ENCODE measurements at regions not wholly inside any gene's neighbourhood (a gene's known extent, or its start where the extent isn't known, plus 50 kb on each side); places are given as distances from the start of the nearest gene placed in this dataset.

DNA sequence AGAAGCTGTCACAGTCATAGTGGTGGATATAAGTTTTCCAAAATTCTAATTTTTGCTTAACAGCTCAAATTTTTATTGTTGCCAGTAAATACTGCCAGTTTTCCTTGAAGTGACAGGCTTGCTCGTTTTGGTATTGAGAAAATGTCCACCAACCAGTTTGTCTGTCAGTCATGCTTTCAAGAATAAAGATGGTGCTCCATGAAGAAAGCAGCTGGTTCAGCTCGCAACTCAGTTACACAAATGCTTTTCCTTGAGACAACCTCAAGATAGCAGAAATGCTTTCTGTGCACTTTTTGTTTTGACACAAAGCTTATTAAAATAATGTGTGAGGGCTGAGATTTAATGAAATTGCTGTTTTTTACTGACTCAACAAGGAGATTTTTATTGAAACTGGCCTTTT lies 135.7 kb downstream of the LRRC70 start:
- DNase-seq (ENCODE audit: low read depth) = no peak

GRCh38 chr5:62708481-62709325 lies 130.1 kb downstream of the LRRC70 start:
- no peak for DNase-seq (ENCODE audit: low read depth)

DNA sequence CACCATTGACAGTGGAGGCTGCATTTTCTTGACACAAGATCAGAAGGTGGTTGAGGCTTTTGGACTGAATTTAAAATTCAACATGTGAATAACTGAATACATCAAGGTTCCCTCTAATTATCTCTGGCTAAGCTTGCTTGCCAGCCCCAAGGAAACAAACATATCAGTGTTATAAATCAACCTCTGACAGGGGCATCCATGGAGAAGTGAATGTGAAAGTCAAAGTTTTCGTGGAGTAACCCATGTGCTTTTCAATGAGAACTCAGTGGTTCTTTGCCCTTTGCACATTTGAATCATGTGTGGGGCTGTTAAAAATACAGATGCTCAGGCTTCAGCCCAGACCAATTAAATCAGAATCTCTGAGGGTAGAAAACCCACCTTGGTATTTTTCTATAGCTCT lies 128.9 kb downstream of the LRRC70 start:
- no peak for DNase-seq (ENCODE audit: low read depth)

- no peak for DNase-seq (ENCODE audit: low read depth)
Observed at GRCh38 chr5:62707131-62707530, 128.5 kb downstream of the LRRC70 start.

- DNase-seq (ENCODE audit: low read depth) = no peak
Observed at GRCh38 chr5:62705022-62705421, 126.4 kb downstream of the LRRC70 start.

DNA sequence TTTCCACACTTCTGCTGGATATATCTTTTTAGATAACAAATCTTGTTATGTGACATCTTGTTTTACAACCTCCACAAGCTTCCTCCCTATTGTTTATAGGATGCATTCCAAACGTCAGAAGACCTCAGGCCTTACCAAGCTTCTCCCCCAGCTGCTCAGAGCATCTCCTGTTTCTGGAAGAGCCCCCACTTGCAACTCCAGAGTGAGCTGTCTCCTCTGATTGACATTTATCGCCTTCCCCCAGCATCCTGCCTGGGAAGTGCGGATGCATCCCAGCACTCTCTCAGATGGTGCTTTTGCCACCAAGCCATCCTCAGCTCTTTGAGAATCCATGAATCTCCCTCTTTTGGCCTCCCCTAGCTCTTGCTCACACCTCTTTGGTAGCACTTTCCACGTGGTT lies 123.5 kb downstream of the LRRC70 start:
- no peak for DNase-seq (ENCODE audit: low read depth)

- no peak for DNase-seq (ENCODE audit: low read depth)
Observed at GRCh38 chr5:62701036-62701435, 122.4 kb downstream of the LRRC70 start.

GRCh38 chr5:62698756-62699155 lies 120.1 kb downstream of the LRRC70 start:
- DNase-seq (ENCODE audit: low read depth) = no peak

DNA sequence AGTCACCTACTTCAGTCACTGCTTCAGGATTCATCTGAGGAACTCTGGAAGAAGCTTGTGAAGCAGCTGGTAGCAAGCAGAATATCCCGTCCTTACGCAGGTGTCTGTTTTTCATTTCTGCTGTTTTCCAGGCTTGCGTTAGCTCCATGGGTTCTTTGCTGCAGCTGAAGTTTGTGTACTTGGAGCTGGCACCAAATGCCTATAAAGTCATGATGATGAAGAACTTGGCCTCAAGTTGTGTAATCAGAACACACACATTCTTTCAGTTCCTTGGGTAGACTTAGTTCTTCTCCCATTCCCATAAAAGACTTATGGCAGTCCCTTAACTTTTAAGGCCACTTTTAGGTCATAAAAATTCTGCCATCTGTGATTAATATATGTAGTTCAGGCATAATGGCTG lies 116.7 kb downstream of the LRRC70 start:
- no peak for DNase-seq (ENCODE audit: low read depth)

DNA sequence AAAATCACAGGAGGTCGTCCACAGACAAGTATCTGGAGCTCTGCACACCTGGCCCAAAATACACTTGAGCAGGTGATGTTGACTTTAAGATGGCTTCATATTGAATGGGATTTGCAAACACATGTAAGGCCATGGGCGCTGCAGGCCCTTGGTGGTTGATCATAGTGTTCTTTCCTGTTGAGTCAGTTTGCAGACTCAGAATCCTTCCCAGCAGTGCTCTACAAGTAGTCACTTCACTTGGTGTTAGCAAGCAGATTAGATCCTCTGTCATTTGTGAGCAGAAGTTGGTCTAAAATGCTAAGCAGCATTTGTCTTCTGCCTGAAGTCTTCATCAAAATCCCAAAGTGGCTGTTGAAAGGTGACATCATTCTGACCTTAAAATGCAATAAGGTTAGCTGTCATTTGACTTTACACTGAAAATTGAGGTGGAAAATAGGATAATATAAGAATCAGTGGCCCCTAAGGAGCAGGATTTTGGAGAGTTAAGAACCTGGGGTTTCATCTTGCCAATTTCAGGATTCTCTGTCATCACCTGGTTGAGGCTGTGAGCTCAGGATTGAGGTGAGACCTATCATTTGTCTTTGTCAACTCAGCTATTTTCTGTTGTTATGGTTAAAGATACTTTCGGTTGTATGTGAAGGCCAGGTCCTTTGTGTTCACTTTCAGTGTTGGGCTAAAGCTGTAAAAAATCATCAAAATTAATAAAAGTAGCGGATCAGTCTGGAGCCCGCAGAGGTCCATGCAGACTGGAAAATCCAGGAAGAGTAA lies 114.5 kb downstream of the LRRC70 start:
- DNase-seq (ENCODE audit: low read depth) = no peak

GRCh38 chr5:62691946-62692345 lies 113.3 kb downstream of the LRRC70 start:
- no peak for DNase-seq (ENCODE audit: low read depth)

DNA sequence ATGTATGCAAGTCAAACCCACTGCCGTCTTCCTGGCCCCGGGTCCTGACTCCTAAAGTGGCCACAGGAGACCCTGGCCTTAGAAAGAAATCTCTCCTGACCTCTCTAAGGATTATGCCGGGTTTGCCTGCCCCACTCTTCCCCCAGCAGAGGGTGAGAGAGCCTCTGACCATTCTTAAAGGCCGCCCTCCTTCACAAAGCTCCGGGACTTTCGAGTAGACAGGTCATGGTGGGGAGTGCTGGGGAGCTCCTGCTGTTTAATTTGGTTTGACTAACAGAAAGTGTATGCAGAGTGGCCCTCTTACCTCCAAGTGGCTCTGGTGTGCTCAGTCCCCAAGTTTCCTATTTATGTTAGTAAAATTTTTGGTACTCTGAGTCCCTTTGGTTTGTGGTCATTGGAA lies 111.8 kb downstream of the LRRC70 start:
- no peak for DNase-seq (ENCODE audit: low read depth)

GRCh38 chr5:62689599-62690368 lies 111.2 kb downstream of the LRRC70 start:
- DNase-seq (ENCODE audit: low read depth) = no peak

DNA sequence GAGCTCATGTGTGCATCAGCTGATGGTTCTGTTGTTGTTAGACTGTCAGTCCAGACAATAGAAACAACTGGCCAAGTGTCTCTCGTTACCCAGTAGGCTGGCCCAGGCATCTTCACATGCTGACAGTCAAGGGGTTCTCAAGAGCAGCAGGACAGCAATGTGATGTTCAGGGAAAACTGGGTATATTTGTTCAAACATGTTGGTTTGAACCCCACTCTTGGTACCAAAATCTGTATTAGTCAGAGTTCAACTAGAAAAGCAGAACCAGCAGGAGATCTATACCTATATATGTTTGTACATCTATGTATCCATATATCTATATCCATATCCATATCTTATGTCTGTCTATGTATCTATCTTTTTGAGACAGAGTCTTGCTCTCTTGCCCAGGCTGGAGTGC lies 108.1 kb downstream of the LRRC70 start:
- no peak for DNase-seq (ENCODE audit: low read depth)

- no peak for DNase-seq (ENCODE audit: low read depth)
Observed at GRCh38 chr5:62685221-62685620, 106.6 kb downstream of the LRRC70 start.

GRCh38 chr5:62684310-62684709 lies 105.7 kb downstream of the LRRC70 start:
- DNase-seq (ENCODE audit: low read depth) = no peak

DNA sequence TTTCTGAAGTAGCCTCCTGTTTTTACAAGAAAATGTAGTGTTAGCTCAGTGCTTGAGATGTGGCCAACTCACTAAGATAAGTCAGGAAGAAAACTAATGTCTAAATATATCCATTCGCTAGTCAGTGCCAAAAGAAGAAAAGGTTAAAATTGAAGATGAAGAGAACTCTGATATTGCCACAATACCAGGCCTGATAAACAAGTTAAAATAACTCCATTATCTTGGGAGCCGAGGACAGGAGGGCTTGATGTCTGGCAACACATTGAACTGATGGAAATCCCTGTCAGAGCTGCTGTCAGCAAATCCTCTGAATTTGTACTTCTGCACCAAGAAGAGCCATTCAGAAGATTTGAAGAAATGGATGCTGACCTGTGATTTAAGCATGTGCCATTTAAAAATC lies 103.4 kb downstream of the LRRC70 start:
- DNase-seq (ENCODE audit: low read depth) = no peak

DNA sequence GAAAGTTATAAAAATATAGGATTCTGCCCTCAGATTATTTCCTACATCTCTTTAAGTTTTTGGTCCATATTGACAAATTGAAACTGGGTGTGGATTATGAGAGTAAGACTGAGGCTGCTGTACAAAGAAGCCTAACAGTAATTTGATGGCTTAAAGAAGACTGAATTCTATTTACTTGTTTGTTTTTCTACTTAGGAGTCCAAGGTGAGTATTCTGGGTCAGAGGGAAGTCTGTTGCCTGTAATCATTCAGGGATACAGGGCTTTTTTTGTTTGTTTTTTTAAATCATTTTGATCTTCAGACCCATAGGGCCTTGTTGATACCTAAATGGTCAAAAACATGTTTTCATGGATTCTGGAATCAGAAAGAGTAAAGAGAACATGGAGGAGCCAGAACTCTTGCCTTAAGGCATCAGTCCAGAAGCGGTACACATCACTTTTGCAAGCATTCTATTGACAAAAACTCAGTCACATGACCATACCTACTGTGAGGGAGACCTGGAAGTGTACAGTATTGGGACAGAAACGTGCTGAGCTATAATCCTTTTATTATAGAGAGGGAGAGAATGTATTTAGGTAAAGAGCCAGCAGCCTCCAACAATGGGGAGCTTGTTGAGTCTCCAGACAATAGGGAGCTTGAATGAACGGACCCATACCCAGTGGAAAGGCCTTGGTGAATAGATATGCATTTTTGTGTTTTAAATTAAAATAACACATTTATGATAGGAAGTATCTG lies 102.7 kb downstream of the LRRC70 start:
- DNase-seq (ENCODE audit: low read depth) = no peak

DNA sequence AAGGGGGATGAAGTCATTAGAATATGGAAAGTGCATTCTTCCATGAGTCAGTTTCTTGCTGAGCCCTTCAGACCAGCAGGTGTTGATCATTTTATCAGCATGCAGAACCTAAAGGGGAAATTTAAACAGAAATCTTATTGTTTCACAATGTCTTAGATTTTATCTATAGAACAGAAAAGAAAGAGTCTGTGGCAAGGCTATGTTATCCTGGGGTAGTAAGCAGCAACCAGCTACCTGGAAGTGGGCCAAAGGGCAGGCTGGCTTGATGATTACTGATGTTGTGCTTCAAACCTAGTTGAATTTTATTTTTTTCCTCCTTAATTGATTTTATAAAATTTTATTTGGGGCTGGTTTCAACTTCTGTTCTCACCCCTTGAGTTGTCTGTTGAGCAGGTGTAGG lies 101.5 kb downstream of the LRRC70 start:
- DNase-seq (ENCODE audit: low read depth) = no peak

All from GM04503 (cell line).